ENCODE measurements at regions not wholly inside any gene's neighbourhood (a gene's known extent, or its start where the extent isn't known, plus 50 kb on each side); places are given as distances from the start of the nearest gene placed in this dataset.

- TF ChIP-seq CTCF (IDR thresholded peaks at IDR 0.05; ENCODE audit: low read depth, low read length, poor library complexity, severe bottlenecking), result no peak
- TF ChIP-seq EZH2phosphoT487 (IDR thresholded peaks at IDR 0.05; ENCODE audit: borderline replicate concordance, low read length), result no peak
Observed at GRCh38 chr2:18253686-18254197, 306.7 kb downstream of the RDH14 start.
